HG02870 (cell line): ENCODE measurements at regions not wholly inside any gene's neighbourhood (a gene's known extent, or its start where the extent isn't known, plus 50 kb on each side); places are given as distances from the start of the nearest gene placed in this dataset.

Source experiments
- ATAC-seq: cut with Tn5 transposase; IDR thresholded peaks from one replicate; pipeline ENCODE4 v1.9.1; 2021; ENCODE audit warnings: mild to moderate bottlenecking, moderate library complexity; ENCODE audit not compliant: unreplicated experiment

GRCh38 chr7:156113731-156114130 lies 301.5 kb upstream of the SHH start:
- ATAC-seq = no peak

GRCh38 chr7:156109988-156110387 lies 297.7 kb upstream of the SHH start:
- no peak for ATAC-seq

- ATAC-seq = no peak
These were observed 296.8 kb upstream of the SHH start for GRCh38 chr7:156109076-156109475.

GRCh38 chr7:156107957-156108356 lies 295.7 kb upstream of the SHH start:
- no peak for ATAC-seq

- no peak for ATAC-seq
These were observed 293.8 kb upstream of the SHH start for GRCh38 chr7:156106107-156106426.

- no peak for ATAC-seq
These were observed 293.3 kb upstream of the SHH start for GRCh38 chr7:156105337-156106106.

- ATAC-seq = no peak
These were observed 292.5 kb upstream of the SHH start for GRCh38 chr7:156104501-156105336.

GRCh38 chr7:156102267-156102666 lies 290.0 kb upstream of the SHH start:
- no peak for ATAC-seq

GRCh38 chr7:156101355-156101754 lies 289.1 kb upstream of the SHH start:
- no peak for ATAC-seq

- no peak for ATAC-seq
These were observed 287.8 kb upstream of the SHH start for GRCh38 chr7:156100086-156100485.

- ATAC-seq = no peak
These were observed 286.8 kb upstream of the SHH start for GRCh38 chr7:156099085-156099484.

GRCh38 chr7:156096771-156097538 lies 284.7 kb upstream of the SHH start:
- ATAC-seq = no peak

- ATAC-seq = no peak
These were observed 283.8 kb upstream of the SHH start for GRCh38 chr7:156095908-156096539.

GRCh38 chr7:156094350-156095146 lies 282.3 kb upstream of the SHH start:
- ATAC-seq = no peak

- ATAC-seq = no peak
These were observed 280.0 kb upstream of the SHH start for GRCh38 chr7:156092307-156092706.

GRCh38 chr7:156091519-156092080 lies 279.3 kb upstream of the SHH start:
- ATAC-seq = no peak

- ATAC-seq = no peak
These were observed 278.7 kb upstream of the SHH start for GRCh38 chr7:156090988-156091387.

GRCh38 chr7:156089222-156089621 lies 277.0 kb upstream of the SHH start:
- no peak for ATAC-seq

- no peak for ATAC-seq
These were observed 275.9 kb upstream of the SHH start for GRCh38 chr7:156088115-156088514.
